T-helper 1 cell treated with Interleukin-12 subunit alpha and Interleukin-12 subunit beta and Interleukin-4 antibody, amounts not matched to agents 30 μg/mL and 1 μg/mL, for 36 hours (primary cell): ENCODE measurements at regions not wholly inside any gene's neighbourhood (a gene's known extent, or its start where the extent isn't known, plus 50 kb on each side); places are given as distances from the start of the nearest gene placed in this dataset.
"Not testable (repeated sequence)": the region's sequence is repeated elsewhere in the genome, so short reads cannot be mapped to it uniquely, and the experiment has no call there.

ENCODE experiments used
- H3K27ac Mint-ChIP-seq: one replicate; pipeline ENCODE4 v1.8.0; 2021; ENCODE audit warnings: mild to moderate bottlenecking, mixed read lengths
- H3K27me3 Mint-ChIP-seq: one replicate; pipeline ENCODE4 v1.8.0; 2021; ENCODE audit warnings: low read depth, mixed read lengths
- H3K36me3 Mint-ChIP-seq: one replicate; pipeline ENCODE4 v1.8.0; 2021; ENCODE audit warnings: low read depth, mixed read lengths
- H3K4me1 Mint-ChIP-seq: one replicate; pipeline ENCODE4 v1.8.0; 2021; ENCODE audit warnings: low read depth, mixed read lengths
- H3K4me3 Mint-ChIP-seq: one replicate; pipeline ENCODE4 v1.8.0; 2021; ENCODE audit warnings: mild to moderate bottlenecking, moderate library complexity, mixed read lengths
- H3K9me3 Mint-ChIP-seq: one replicate; pipeline ENCODE4 v1.8.0; 2021; ENCODE audit warnings: mixed read lengths

DNA sequence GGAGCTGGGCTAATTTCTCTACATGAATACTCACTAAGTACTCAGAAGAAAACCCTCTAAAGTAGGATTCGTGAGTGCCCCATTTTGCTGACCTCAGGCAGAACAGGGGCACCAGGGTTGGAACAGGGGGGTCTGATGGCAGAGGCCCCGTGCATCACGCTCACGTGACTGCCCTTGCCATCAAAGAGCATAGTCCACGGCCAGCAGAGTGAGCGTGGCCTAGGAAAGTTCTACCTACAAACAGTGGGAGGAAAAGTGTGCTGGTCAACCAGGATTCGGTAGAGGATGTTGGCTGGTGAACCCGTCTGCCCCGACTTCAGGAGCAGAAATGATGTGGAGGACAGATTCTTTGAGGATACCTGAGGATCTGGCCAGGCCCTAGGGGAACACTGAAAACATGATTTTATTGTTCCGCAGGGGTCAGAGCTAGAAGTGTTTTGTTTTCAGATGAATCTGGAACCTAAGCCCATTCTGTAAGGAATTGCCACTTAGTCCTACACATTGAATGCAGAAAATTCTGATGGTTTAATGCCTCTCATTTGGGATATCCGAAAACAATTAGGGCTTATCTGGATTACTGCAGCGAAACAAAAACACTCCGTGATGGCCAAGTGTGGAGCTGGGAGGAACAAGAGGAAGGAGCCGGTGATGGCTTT lies 138.8 kb upstream of the SHH start:
- Mint-ChIP-seq H3K27me3 (peaks cover 4% of the 10 kb centered on the region), H3K4me1 (no peaks in the 10 kb centered on the region), H3K4me3 (no peak overlapping the region), H3K27ac (no peak overlapping the region), H3K9me3 (no peaks in the 10 kb centered on the region), H3K36me3 (no peaks in the 10 kb centered on the region)

DNA sequence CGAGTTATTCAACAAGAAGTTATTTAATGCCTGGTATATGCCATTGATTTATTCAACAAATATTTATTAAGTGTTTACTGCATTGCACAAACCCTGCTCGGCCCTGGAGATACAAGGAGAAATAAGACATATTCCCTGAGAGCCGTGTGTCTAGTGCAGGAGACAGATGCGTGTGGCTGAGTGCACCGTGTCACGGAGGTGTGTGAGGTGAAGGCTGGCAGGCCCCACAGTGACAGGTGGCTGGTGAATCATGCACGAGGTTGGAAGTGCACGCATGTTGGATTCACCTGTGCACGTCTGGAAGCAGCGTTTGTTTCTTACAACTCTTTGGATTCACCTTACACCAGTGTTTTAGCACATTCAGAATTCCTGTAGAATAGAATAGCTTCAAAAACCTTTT lies 136.6 kb upstream of the SHH start:
- Mint-ChIP-seq H3K9me3 (no peaks in the 10 kb centered on the region), H3K27ac (no peak overlapping the region), H3K36me3 (no peaks in the 10 kb centered on the region), H3K4me3 (no peak overlapping the region), H3K27me3 (peaks cover 4% of the 10 kb centered on the region), H3K4me1 (no peaks in the 10 kb centered on the region)

DNA sequence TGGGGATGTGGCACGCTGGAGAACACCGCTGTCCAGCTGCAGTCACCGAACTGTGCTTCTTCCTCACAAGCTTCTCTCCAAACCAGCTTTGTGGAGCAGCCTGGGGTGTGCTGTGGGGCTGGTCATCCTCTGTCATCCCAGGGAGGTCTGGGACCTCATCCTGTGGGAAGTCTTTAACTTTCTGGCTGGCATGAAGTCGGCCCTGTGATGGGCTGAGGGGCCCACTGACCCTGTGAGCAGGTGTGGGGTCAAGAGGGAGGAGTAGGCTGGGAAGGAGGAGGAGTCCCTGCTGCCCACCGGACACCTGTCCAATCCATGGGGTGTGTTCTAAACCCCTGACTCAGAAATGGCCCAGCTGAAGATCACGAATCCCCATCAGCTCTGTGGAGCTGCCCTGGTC lies 136.2 kb upstream of the SHH start:
- Mint-ChIP-seq H3K27ac (no peak overlapping the region), H3K36me3 (no peaks in the 10 kb centered on the region), H3K27me3 (peaks cover 4% of the 10 kb centered on the region), H3K9me3 (no peaks in the 10 kb centered on the region), H3K4me1 (no peaks in the 10 kb centered on the region), H3K4me3 (no peak overlapping the region)

DNA sequence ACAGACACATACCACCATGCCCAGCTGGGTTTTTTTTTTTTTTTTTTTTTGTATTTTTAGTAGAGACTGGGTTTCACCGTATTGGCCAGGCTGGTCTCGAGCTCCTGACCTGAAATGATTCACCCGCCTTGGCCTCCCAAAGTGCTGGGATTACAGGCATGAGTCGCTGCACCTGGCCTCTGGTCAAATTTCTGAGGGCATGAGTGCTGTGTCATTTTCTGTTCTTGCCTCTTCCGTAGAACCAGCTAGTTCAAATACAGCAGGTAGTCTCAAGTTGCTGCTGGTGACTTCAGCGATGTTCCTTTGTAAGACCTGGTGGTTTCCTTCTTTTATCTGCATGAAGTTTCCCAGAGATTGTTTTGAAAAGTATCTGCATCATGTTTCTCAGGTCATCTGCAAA lies 134.8 kb upstream of the SHH start:
- no peaks in the 10 kb centered on the region for H3K36me3 Mint-ChIP-seq
- H3K27me3 Mint-ChIP-seq = peaks cover 4% of the 10 kb centered on the region
- no peaks in the 10 kb centered on the region for H3K4me1 Mint-ChIP-seq
- H3K4me3 Mint-ChIP-seq = no peak overlapping the region
- no peaks in the 10 kb centered on the region for H3K9me3 Mint-ChIP-seq
- no peak overlapping the region for H3K27ac Mint-ChIP-seq

DNA sequence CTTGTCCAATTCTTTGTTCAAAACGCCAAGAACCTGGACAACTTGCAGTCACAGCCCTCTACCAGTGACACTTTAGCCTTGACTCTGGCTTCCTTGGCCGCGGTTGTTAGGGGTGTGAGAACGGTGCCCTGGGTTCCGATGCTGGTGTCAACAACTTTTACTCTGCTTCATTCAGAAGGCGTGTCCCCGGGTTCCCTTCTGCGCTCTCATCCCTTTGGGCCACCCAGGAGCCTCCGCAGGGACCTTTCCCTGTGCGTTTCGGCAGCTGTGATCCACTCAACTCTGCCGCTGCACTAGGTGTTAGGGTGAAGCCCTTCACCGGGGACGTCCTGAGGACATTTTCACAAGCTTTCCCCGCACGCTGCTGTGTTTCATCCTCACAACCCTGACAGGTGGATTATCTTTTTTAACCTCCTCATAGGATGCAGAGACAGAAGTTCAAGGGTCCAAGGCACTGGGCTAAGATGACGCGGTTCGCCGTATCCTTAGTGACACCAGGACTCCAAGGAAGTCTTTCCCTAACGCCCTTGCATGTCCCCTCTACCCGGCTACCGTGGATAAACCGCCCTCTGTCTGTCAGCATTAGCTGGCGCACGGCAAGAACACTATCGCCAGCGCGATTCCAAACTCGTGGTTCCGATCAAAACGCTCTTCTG lies 133.5 kb upstream of the SHH start:
- H3K27me3 Mint-ChIP-seq = peaks cover 4% of the 10 kb centered on the region
- H3K4me1 Mint-ChIP-seq = no peaks in the 10 kb centered on the region
- H3K4me3 Mint-ChIP-seq = no peak overlapping the region
- H3K9me3 Mint-ChIP-seq = no peaks in the 10 kb centered on the region
- no peak overlapping the region for H3K27ac Mint-ChIP-seq
- H3K36me3 Mint-ChIP-seq = no peaks in the 10 kb centered on the region

DNA sequence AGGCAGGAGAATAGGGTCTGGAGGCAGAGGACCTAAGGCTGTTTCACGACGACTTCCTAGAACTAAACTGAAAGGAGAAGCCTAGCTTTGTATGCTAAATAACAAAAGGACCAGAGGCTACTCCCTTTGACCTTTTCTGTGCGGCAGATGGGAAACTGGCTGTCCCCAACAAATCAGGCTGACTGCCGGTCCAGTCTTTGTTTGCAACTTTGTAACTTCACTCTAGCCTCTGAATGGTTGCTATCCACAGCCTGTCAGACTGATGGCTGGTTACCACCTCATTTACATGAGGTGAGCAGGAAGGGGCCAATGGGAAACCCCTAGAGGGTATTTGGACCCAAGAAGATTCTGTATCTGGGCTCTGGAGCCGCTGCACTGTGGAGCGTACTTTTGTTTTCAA lies 132.6 kb upstream of the SHH start:
- H3K27me3 Mint-ChIP-seq = peaks cover 4% of the 10 kb centered on the region
- no peak overlapping the region for H3K27ac Mint-ChIP-seq
- H3K4me1 Mint-ChIP-seq = no peaks in the 10 kb centered on the region
- H3K4me3 Mint-ChIP-seq = no peak overlapping the region
- H3K36me3 Mint-ChIP-seq = no peaks in the 10 kb centered on the region
- peaks cover 6% of the 10 kb centered on the region for H3K9me3 Mint-ChIP-seq

DNA sequence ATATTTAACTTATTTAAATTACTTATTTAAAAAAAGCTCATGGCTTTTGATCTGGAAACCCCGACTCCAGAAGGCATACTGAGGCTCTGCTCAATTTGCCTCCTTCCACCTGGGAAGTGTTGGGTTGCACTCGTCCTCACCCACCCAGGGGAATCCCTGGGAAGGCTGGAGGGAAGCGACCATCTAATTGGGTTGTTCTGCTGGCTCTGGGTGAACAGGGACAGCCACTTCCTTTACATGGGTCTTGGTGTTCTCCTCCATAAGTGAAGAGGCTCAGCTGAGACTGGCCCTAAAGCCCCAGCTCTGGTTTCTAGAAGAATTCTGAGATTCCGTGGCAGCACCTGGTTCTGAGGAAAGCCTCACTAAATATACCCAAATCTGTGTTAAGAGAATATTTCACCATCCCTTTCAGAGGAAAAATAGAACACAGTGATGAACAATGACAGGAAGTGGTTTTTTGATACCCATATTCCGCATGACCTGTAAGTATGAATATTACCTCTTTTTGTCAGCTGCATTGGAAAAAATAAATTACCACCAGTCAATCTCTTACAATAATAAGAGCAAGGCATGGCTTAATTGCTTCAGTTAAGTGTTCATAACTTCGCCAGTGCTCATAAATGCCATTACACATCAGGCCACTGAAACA lies 131.1 kb upstream of the SHH start:
- Mint-ChIP-seq H3K4me1 (no peaks in the 10 kb centered on the region), H3K27me3 (peaks cover 4% of the 10 kb centered on the region), H3K27ac (no peak overlapping the region), H3K9me3 (peaks cover 16% of the 10 kb centered on the region), H3K4me3 (no peak overlapping the region), H3K36me3 (no peaks in the 10 kb centered on the region)

DNA sequence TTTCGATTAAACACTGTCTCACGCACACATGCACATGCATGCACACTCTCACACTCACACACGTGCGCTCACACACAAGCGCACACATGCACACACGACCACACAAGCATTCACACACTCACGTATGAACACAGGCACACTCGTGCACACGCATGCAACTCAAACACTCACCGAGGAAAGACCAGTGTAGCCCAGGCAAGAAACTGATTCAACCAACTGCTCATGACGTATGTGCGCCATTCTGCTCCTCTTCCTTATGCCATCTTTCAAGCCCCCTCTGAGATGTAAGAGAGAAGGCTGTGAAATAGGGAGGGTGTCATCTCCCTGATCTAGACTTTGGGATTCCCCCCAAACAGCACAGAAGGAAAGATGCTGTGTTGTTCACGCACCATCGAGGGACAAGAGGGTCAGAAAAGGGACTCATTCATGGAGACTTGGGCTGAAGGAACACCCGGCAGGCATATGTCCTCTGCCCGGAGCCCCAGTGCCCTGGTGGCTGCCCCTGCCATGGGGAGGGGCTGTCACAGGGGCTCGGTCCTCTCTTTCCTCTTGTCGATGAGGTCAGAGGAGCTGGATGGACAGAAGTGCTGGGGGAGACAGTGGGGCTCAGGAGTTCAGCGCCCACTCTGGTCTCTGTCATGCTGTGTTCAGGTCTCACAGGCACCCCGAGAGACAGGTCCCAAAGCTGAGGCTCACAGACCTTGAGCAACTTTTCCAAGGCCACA lies 130.1 kb upstream of the SHH start:
- H3K36me3 Mint-ChIP-seq = no peaks in the 10 kb centered on the region
- H3K4me1 Mint-ChIP-seq = no peaks in the 10 kb centered on the region
- H3K27me3 Mint-ChIP-seq = peaks cover 2% of the 10 kb centered on the region
- no peak overlapping the region for H3K27ac Mint-ChIP-seq
- H3K9me3 Mint-ChIP-seq = peaks cover 19% of the 10 kb centered on the region
- no peak overlapping the region for H3K4me3 Mint-ChIP-seq

DNA sequence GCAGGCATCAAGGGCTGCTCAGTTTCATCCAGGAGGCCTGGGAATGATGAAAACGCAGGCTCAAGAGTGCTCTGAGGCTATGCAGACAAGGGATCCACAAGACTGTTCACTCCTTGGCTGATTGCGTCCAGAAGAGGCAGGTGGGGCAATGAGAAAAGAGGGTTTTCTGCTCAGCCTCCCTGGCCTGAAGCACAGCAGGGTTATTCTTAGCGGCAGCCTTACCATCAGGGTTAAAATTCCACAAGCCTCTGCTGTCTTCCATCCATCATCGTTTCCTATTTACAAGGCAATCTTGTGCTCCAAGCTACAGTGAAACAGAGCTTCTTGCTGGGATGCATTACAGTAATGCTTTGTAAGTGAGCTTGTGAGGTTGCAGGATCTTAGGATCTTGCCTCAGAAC lies 129.4 kb upstream of the SHH start:
- Mint-ChIP-seq H3K27ac (no peak overlapping the region), H3K27me3 (no peaks in the 10 kb centered on the region), H3K4me1 (no peaks in the 10 kb centered on the region), H3K9me3 (peaks cover 19% of the 10 kb centered on the region), H3K4me3 (no peak overlapping the region), H3K36me3 (no peaks in the 10 kb centered on the region)

DNA sequence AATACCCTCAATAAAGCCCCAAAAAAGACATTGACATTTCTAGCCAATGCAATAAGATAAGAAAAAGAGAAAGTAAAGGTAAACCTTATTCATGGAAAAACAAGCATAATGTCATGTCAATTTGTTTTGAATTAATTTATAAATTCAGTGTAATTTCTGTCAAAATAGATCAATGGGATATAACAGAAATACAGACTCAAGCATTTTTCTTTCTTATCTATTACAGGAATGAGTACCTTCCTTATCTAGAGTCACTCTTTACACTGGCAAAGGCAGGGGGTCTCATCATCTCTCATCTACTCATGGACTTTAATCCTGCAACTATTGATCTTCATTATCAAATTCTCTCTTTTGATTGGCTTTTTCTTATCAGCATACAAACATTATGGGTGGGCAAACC lies 127.1 kb upstream of the SHH start:
- peaks cover 26% of the 10 kb centered on the region for H3K9me3 Mint-ChIP-seq
- H3K27ac Mint-ChIP-seq = no peak overlapping the region
- no peaks in the 10 kb centered on the region for H3K36me3 Mint-ChIP-seq
- H3K27me3 Mint-ChIP-seq = no peaks in the 10 kb centered on the region
- H3K4me1 Mint-ChIP-seq = no peaks in the 10 kb centered on the region
- no peak overlapping the region for H3K4me3 Mint-ChIP-seq

DNA sequence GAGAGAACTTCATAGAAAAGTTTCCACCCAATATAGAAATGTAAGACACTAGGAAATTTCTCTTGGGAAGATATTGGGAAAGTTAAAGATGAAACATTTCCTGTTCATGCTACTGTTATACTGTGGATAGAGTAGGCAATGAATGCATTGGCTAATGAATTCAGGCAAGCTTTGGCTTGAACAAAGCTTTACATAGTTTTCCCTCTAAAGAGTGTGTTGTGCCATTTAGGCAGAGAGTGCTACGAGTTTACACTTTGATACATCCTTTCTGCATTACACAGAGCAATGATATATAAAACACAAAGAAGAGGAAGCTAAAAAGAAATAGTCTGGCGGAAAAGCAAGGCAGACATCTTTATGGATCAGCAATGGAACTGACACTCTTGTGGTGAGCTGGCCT lies 125.9 kb upstream of the SHH start:
- Mint-ChIP-seq H3K27ac (no peak overlapping the region), H3K27me3 (no peaks in the 10 kb centered on the region), H3K9me3 (peaks cover 34% of the 10 kb centered on the region), H3K36me3 (no peaks in the 10 kb centered on the region), H3K4me3 (no peak overlapping the region), H3K4me1 (no peaks in the 10 kb centered on the region)

DNA sequence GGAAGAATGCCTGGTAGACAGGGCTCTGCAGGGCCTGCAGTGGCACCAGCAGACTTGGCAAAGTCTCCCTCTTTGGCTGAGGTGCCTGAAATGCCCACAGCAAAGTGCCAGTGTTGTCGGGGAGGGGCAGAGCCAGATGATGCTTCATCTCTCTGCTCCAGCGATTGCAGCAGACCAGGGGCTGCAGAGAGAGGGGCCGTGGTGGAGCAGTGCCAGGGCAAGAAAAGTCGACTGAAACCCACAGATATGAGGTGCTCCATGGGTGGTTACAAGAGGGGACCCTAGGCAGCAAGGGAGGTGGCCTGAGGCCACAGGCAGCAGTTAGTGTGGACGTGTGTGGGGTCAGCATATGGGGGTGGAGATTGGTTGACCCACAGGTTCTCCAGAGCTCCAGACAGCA lies 123.5 kb upstream of the SHH start:
- Mint-ChIP-seq H3K27ac (no peak overlapping the region), H3K4me1 (no peaks in the 10 kb centered on the region), H3K36me3 (no peaks in the 10 kb centered on the region), H3K4me3 (no peak overlapping the region), H3K9me3 (peaks cover 40% of the 10 kb centered on the region), H3K27me3 (no peaks in the 10 kb centered on the region)

DNA sequence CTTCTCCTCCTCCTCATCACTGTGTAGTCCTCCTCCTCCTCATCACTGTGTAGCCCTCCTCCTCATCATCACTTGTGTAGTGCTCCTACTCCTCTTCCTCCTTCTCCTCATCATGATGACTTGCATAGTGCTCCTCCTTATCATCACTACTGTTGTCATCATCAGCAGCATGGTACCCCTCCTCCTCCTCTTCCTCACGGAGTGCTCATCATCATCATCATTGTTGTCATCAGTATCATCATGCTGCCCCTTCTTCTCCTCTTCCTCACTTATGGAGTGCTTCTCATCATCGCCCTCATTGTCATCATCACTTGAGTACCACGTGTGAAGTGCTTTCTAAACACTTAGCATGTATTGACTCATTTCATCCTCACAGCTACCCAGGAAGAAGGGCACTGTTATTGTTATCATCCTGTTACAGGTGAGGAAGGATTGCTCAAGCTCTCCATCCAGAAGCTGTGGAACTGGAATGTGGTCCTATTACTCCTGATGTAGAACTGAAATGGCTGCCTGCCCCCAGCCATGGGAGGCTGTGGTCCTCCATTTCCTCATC lies 122.8 kb upstream of the SHH start:
- Mint-ChIP-seq H3K9me3 (peaks cover 36% of the 10 kb centered on the region), H3K4me3 (no peak overlapping the region), H3K27ac (no peak overlapping the region), H3K27me3 (no peaks in the 10 kb centered on the region), H3K36me3 (no peaks in the 10 kb centered on the region), H3K4me1 (no peaks in the 10 kb centered on the region)

DNA sequence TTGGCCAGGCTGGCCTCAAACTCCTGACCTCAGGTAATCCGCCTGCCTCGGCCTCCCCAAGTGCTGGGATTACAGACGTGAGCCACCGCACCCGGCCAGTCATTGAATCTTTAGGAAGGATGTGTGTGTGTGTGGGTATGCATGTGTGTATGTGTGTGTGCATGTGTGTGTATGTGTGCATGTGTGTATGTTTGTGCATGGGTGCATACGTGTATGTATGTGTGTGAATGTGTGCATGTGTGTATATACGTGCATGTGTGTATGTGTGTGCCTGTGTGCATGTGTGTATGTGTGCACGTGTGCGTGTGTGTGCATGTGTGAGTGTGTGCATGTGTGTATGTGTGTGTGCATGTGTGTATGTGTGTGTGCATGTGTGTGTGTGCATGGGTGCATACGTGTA lies 120.1 kb upstream of the SHH start:
- not testable (repeated sequence) for H3K27me3 Mint-ChIP-seq, H3K4me1 Mint-ChIP-seq, H3K4me3 Mint-ChIP-seq, H3K36me3 Mint-ChIP-seq, H3K27ac Mint-ChIP-seq
- H3K9me3 Mint-ChIP-seq = peaks cover 21% of the 10 kb centered on the region
